Endothelial cell of umbilical vein (primary cell): ENCODE measurements at regions not wholly inside any gene's neighbourhood (a gene's known extent, or its start where the extent isn't known, plus 50 kb on each side); places are given as distances from the start of the nearest gene placed in this dataset.

Source experiments
- BruUV-seq: library from RNA; stranded (reverse); fragments of 400-500 nt; replicated peaks from 2 replicates; lab custom pipeline; 2021; lab: Mats Ljungman, UMichigan
- CTCF ChIA-PET: fragments of 300-600, 350-600 bp; sonication (Branson Sonifier 250); formaldehyde crosslinking; loops from one replicate; lab custom pipeline; 2021; ENCODE audit warnings: antibody characterized with exemption, inconsistent platforms; lab: Charles Lee
- POLR2A ChIA-PET: fragments of 300-600, 350-600 bp; sonication (Branson Sonifier 250); formaldehyde crosslinking; loops from one replicate; lab custom pipeline; 2021; ENCODE audit warnings: antibody characterized with exemption, inconsistent platforms; lab: Charles Lee
- DNase-seq: peaks from one replicate; pipeline ENCODE4 v3.0.0-alpha.2; 2011; ENCODE audit warnings: low read depth, low spot score
- FAIRE-seq: peaks from 2 replicates; lab custom pipeline; 2011; peaks lifted over from hg19 to GRCh38; lab: Jason Lieb, UNC
- H2AFZ ChIP-seq: 2 replicates; pipeline ENCODE4 v1.6.0; 2012; ENCODE audit warnings: low read depth, low read length, control low read depth, inconsistent platforms
- H3K27ac ChIP-seq: 2 replicates; pipeline ENCODE4 v1.5.1; 2011; ENCODE audit warnings: low read depth, mild to moderate bottlenecking, control low read depth, low read length, moderate library complexity; ENCODE audit not compliant: insufficient read depth
- H3K27me3 ChIP-seq, 2 experiments: 2 replicates each; pipeline versions ENCODE4 v1.6.0 to v1.6.1; 2011; ENCODE audit warnings: low read length in 2 of 2, mixed read lengths in 1 of 2; ENCODE audit not compliant: control insufficient read depth in 2 of 2, insufficient read depth in 2 of 2
- H3K36me3 ChIP-seq, 2 experiments: 2 replicates in 1 of 2; 3 replicates in 1 of 2; pipeline ENCODE4 v1.5.1; 2011; ENCODE audit warnings: low read length in 2 of 2, mild to moderate bottlenecking in 1 of 2, moderate library complexity in 1 of 2; ENCODE audit not compliant: control insufficient read depth in 2 of 2, insufficient read depth in 2 of 2; ENCODE audit errors: extremely low read depth in 1 of 2
- H3K4me1 ChIP-seq: 3 replicates; pipeline ENCODE4 v1.5.1; 2011; ENCODE audit warnings: mild to moderate bottlenecking, low read length; ENCODE audit not compliant: control insufficient read depth, insufficient read depth; ENCODE audit errors: extremely low read depth
- H3K4me2 ChIP-seq: 2 replicates; pipeline ENCODE4 v1.6.1; 2011; ENCODE audit warnings: low read length, control low read depth, mixed read lengths; ENCODE audit not compliant: insufficient read depth
- H3K4me3 ChIP-seq, 3 experiments: fragments of 200-600 bp in 1 of 3; sonication (generic), shearing (Covaris generic) in 1 of 3; replicated peaks in 1 of 3; 2 replicates each; pipeline ENCODE4 v1.5.1; 2011 to 2016; ENCODE audit warnings: control low read depth in 3 of 3, low read length in 3 of 3, mild to moderate bottlenecking in 2 of 3, inconsistent platforms in 1 of 3, low read depth in 1 of 3, moderate library complexity in 1 of 3; ENCODE audit not compliant: insufficient read depth in 1 of 3
- H3K79me2 ChIP-seq: 2 replicates; pipeline ENCODE4 v1.6.0; 2012; ENCODE audit warnings: low read length, inconsistent platforms; ENCODE audit not compliant: control insufficient read depth, insufficient read depth
- H3K9ac ChIP-seq: replicated peaks from 2 replicates; pipeline ENCODE3; 2011; ENCODE audit warnings: low read length, control low read depth; ENCODE audit not compliant: insufficient read depth; ENCODE audit errors: extremely low read depth
- H3K9me1 ChIP-seq: replicated peaks from 3 replicates; pipeline ENCODE4 v1.6.0; 2011; ENCODE audit warnings: mild to moderate bottlenecking, low read length; ENCODE audit not compliant: control insufficient read depth, insufficient read depth; ENCODE audit errors: extremely low read depth
- H3K9me3 ChIP-seq: replicated peaks from 2 replicates; pipeline ENCODE4 v1.5.1; 2012; ENCODE audit warnings: low read length, inconsistent platforms; ENCODE audit not compliant: control insufficient read depth, insufficient read depth
- H4K20me1 ChIP-seq: replicated peaks from 2 replicates; pipeline ENCODE3; 2011; ENCODE audit warnings: mild to moderate bottlenecking, low read length; ENCODE audit not compliant: control insufficient read depth, insufficient read depth; ENCODE audit errors: extremely low read depth
- EZH2 ChIP-seq: IDR thresholded peaks from 2 replicates; pipeline ENCODE4 v1.6.1; 2012; ENCODE audit warnings: borderline replicate concordance, low read depth, mild to moderate bottlenecking, moderate library complexity, low read length, inconsistent platforms; ENCODE audit not compliant: severe bottlenecking
- MYC ChIP-seq: IDR thresholded peaks from one replicate; pipeline ENCODE4 v1.6.1; 2011; ENCODE audit warnings: mild to moderate bottlenecking, low read depth, low read length
- POLR2AphosphoS5 ChIP-seq: IDR thresholded peaks from 2 replicates; pipeline ENCODE4 v1.6.1; 2012; ENCODE audit warnings: low read depth, mild to moderate bottlenecking, control low read depth, low read length, moderate library complexity; ENCODE audit not compliant: insufficient read depth
- dilution Hi-C: fragments of 300-500 bp; cut with MboI; formaldehyde crosslinking; loops from one replicate; pipeline ENCODE4 v1.15.0; 2019; ENCODE audit warnings: low sequenced_read_pairs; ENCODE audit not compliant: extremely low pct_ligation_motif_present
- intact Hi-C: fragments of 100-400 bp; cut with micrococcal nuclease; formaldehyde crosslinking; loops from one replicate; pipeline ENCODE4 v1.10.0; 2022
- TF ChIP-seq, protein P1 (sequence below): IDR thresholded peaks from 2 replicates; pipeline ENCODE4 v1.6.1; 2011; ENCODE audit not compliant: insufficient read depth, insufficient read length
- TF ChIP-seq, protein P2 (sequence below), 2 donors: IDR thresholded peaks; 1 replicate in 1 of 2; 2 replicates in 1 of 2; pipeline ENCODE4 v1.5.1; 2011; ENCODE audit warnings: low read length in 2 of 2, mild to moderate bottlenecking in 2 of 2, moderate library complexity in 2 of 2, control low read depth in 1 of 2, inconsistent platforms in 1 of 2, low read depth in 1 of 2; ENCODE audit not compliant: insufficient read depth in 1 of 2; ENCODE audit errors: extremely low read depth in 1 of 2

DNA sequence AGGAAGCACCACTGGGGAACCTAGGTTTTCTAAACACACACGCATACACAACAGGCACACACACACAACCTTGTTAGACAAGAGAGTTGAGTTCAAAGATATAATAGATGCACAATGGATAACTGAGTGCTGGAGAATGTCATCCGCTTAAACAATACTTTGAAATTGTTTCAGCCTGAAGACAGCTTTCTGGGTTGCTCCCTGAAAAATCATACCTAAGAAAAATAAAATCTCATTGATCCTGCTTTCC is 126.1 kb downstream of the TMEM161B start:
- Histone ChIP-seq H3K36me3 (no peaks in the 10 kb centered on the region), H3K79me2 (no peaks in the 10 kb centered on the region), H3K9ac (no peak overlapping the region), H3K27me3 (peaks cover 61 to 86% of the 10 kb centered on the region in 2 experiments), H3K4me3 (no peak overlapping the region), H3K9me1 (no peaks in the 10 kb centered on the region), H4K20me1 (no peaks in the 10 kb centered on the region), H3K4me1 (peaks cover 12% of the 10 kb centered on the region), H2AFZ (no peak overlapping the region), H3K4me2 (peak overlapping the region; percentile 15), H3K9me3 (no peaks in the 10 kb centered on the region), H3K27ac (no peak overlapping the region)
- dilution Hi-C loops, result loop anchor here (25.0 kb wide), 1 partner anchor 545 kb away; no protein-coding TSS in a partner anchor
- BruUV-seq, result no TSS peak
- intact Hi-C loops, result loop anchor here (5.0 kb wide), 2 partner anchors 125 to 360 kb away; partner anchors contain the start of gene TMEM161B
- DNase-seq, result no peak
- ChIA-PET CTCF (interaction anchor here (1.1 kb wide), 1 partner anchor 361 kb away, joined by 3 read pairs; no protein-coding TSS in a partner anchor), POLR2A (no interaction called here)
- no peak for FAIRE-seq
- TF ChIP-seq, protein P1, sequence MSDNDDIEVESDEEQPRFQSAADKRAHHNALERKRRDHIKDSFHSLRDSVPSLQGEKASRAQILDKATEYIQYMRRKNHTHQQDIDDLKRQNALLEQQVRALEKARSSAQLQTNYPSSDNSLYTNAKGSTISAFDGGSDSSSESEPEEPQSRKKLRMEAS, result no peak
- TF ChIP-seq MYC (no peak), POLR2AphosphoS5 (no peak), EZH2 (peak; percentile 89)
- TF ChIP-seq, protein P2, sequence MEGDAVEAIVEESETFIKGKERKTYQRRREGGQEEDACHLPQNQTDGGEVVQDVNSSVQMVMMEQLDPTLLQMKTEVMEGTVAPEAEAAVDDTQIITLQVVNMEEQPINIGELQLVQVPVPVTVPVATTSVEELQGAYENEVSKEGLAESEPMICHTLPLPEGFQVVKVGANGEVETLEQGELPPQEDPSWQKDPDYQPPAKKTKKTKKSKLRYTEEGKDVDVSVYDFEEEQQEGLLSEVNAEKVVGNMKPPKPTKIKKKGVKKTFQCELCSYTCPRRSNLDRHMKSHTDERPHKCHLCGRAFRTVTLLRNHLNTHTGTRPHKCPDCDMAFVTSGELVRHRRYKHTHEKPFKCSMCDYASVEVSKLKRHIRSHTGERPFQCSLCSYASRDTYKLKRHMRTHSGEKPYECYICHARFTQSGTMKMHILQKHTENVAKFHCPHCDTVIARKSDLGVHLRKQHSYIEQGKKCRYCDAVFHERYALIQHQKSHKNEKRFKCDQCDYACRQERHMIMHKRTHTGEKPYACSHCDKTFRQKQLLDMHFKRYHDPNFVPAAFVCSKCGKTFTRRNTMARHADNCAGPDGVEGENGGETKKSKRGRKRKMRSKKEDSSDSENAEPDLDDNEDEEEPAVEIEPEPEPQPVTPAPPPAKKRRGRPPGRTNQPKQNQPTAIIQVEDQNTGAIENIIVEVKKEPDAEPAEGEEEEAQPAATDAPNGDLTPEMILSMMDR (IDR thresholded peaks at IDR 0.05; ENCODE audit: extremely low read depth in 1 of 2, insufficient read depth in 1 of 2, low read depth in 1 of 2, low read length in 2 of 2), result no peak
